ENCODE measurements at regions not wholly inside any gene's neighbourhood (a gene's known extent, or its start where the extent isn't known, plus 50 kb on each side); places are given as distances from the start of the nearest gene placed in this dataset.

DNA sequence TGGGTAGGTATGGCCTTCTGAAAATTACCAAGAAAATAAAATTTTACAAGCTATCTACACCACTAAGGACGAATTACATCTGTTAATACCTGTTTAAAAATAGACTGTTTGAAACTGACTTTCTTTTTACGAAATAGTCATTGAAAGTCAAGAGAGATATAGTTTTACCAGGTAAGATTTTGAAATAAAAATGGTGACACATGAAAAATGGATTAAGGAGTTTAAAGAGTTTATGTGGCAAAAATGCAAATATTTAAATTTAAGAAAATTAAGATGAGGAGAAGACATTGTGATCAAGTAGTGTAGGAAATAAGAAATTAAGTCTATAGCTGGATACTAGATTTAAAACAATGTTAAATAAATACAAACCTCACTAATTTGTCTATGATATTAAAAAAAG is 271.5 kb downstream of the TRIB2 start:
- TF ChIP-seq, protein P1, sequence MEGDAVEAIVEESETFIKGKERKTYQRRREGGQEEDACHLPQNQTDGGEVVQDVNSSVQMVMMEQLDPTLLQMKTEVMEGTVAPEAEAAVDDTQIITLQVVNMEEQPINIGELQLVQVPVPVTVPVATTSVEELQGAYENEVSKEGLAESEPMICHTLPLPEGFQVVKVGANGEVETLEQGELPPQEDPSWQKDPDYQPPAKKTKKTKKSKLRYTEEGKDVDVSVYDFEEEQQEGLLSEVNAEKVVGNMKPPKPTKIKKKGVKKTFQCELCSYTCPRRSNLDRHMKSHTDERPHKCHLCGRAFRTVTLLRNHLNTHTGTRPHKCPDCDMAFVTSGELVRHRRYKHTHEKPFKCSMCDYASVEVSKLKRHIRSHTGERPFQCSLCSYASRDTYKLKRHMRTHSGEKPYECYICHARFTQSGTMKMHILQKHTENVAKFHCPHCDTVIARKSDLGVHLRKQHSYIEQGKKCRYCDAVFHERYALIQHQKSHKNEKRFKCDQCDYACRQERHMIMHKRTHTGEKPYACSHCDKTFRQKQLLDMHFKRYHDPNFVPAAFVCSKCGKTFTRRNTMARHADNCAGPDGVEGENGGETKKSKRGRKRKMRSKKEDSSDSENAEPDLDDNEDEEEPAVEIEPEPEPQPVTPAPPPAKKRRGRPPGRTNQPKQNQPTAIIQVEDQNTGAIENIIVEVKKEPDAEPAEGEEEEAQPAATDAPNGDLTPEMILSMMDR (IDR thresholded peaks at IDR 0.05): no peak
- Histone ChIP-seq H3K27ac (no peak overlapping the region), H3K4me3 (no peak overlapping the region)
- DNase-seq (ENCODE audit: low spot score): no peak

DNA sequence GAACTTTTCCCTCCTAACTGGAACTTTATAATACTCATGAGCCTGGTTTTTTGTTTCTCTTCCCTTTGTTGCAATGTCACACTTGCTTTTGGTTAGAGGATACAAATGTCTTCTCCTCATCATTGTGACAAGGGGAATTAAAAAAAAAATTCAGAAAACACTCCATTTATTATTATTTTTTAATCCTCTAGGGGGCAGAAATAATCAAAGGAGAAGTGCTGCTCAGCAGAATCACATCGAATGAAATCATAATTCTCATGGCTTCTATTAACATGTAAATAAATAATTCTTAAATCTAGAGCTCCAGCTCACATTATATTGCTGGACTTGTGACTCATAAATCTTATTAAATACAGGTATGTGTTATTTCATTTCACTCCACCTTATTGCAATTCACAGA is 273.8 kb downstream of the TRIB2 start:
- Histone ChIP-seq H3K27ac (no peak overlapping the region), H3K4me3 (no peak overlapping the region)
- TF ChIP-seq, protein P1 (IDR thresholded peaks at IDR 0.05): no peak
- no peak for DNase-seq (ENCODE audit: low spot score)

DNA sequence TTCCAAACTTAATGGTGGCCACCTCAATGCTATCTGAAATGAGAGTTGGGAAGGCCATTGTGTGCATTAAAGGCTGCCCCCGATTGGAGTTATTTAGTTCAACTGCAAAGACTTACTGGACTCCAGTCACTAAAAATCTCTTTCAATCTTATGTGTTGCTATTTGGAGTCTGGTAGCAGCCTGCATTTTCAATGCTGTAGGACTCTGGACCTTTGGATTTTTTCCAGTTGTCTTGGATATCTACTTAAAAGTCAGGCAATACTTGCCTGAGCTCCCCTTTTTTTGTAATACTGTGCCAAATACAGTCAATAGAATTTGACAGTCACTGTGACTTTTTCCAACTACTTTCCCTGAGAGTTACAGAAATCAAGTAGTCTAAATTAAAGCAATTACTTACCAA is 281.9 kb downstream of the TRIB2 start:
- TF ChIP-seq, protein P1 (IDR thresholded peaks at IDR 0.05): no peak
- H3K27ac ChIP-seq: no peak overlapping the region
- DNase-seq (ENCODE audit: low spot score): no peak
- no peak overlapping the region for H3K4me3 ChIP-seq

DNA sequence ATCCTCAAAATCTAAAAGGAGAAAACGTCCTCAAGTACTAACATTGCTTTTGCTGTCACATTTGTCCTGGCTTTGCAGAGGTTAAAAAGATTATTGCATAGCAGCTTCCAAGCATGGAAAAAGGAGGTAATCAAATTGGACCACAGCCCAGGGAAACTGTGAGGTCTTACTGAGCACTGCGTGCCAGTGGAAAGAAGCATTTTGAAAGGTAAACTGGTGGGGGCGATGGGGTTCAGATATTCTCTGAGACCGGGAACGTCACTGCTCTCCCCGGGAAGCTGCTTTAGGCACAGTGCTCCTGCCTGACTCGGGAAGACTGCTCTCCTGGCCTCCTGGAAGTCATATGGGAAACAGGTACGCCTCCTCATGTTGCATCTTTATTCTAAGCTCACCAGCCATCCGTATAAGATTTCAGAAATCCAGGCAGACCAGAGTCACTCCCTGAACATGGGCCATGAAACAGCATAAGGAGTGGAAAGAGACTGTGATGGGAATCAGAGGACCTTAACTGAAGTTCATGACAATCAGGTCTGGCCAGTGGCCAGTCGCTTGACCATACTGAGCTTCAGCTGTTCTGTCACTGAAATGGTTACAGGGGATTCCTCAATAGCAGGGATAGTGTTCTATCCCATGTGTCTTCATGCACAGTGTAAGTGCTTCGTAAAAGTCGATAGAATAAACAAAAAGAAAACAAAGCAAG is 284.1 kb downstream of the TRIB2 start:
- DNase-seq (ENCODE audit: low spot score): no peak
- TF ChIP-seq, protein P1 (IDR thresholded peaks at IDR 0.05): no peak
- Histone ChIP-seq H3K27ac (no peak overlapping the region), H3K4me3 (peak overlapping the region; percentile 19)

DNA sequence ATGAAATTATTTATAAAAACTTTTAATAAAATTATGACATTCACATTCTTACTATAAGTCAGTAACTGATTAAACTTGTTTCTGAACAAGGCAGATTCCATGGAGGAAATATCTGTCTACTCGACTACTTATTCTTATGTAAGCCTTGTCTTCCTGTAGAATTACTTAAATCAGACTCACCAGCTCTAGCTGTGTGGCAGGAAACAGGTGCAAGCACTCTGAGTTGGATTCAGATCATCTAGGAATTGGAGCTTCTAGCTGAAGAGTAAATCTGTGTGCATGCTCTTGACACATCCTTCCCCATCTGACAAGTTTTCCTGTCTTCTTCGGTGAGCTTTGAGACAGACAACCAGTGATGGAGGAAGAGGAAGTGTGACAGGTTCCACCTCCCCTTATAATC is 284.7 kb downstream of the TRIB2 start:
- DNase-seq (ENCODE audit: low spot score): no peak
- Histone ChIP-seq H3K27ac (no peak overlapping the region), H3K4me3 (no peak overlapping the region)
- TF ChIP-seq, protein P1 (IDR thresholded peaks at IDR 0.05): no peak

DNA sequence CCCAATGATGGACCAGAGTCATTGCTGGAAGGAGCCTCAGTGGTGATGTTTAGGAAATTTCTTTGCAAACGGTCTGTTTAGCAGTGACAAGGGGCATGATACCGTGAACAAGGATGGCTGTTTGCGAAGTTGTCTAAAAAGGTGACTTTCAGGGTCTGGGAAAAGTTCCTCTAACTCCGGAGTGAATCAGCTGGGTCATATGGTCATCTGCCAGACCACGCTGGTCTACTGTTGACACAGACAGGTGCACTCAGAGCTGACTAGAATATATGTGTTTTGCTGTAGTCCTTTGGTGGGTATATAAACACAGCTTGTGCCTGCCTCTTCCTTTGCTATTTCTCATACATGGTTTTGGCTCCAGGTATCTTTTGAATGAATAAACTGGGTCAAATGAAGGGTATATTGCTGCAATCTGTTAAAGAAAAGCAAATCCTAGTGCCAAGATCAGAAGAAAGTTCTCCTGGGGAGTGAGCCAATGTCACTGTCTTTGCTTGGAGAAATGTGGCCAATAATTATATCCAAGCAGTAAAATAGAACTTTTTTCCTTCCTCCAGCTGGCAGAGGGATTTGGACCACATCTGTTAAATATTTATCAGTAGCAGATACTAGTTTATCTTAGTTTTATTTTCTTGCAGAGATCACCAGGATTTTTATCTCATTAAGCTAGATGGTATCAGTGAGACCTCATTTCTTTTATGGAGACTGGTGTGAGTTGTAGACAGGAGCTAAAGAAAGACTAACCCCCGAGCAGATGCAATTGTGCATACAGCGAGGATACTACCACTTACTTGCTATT is 286.0 kb downstream of the TRIB2 start:
- Histone ChIP-seq H3K4me3 (no peak overlapping the region), H3K27ac (no peak overlapping the region)
- DNase-seq (ENCODE audit: low spot score): no peak
- TF ChIP-seq, protein P1 (IDR thresholded peaks at IDR 0.05): no peak

DNA sequence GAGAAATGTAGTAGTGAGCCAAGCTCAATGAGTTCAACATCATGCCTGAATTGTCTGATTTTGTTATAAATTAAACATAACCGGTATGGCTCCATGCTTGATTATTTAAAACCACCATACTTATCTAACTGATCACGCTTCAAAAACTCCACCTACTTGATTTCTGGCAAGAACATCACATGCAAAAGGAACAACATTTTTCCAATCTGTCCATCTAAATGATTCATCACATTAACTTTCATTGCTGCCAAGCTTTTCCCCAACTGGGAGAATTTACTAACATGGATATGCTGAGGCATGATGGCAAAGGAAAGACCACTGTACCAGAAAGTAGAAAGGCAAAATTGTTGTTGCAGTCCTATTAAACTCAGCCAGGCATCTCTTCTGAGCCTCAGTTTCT is 286.8 kb downstream of the TRIB2 start:
- TF ChIP-seq, protein P1 (IDR thresholded peaks at IDR 0.05): no peak
- DNase-seq (ENCODE audit: low spot score): no peak
- Histone ChIP-seq H3K27ac (no peak overlapping the region), H3K4me3 (no peak overlapping the region)

All from coronary artery (tissue), 2 donors.